ENCODE measurements at regions not wholly inside any gene's neighbourhood (a gene's known extent, or its start where the extent isn't known, plus 50 kb on each side); places are given as distances from the start of the nearest gene placed in this dataset.

DNA sequence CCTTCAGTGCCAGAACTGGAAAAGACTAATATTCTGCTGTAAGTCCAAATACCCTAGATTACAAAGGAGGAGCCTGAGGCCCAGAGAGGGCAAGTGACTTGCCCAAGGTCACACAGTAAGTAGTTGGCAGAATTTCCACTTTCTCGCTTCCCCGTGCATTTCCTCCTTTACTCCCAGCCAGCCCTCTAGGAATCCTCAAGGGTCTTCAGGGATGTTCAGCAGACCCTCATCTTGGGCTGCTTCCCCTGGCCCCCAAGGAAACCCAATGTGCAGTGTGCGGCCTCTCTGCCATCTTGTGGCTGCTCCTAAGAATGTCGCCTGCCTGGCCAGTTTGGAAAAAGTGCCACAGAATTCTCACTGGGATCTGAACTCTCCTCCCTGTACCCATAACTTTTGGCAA is 217.7 kb upstream of the LRFN2 start:
- TF ChIP-seq EZH2 (IDR thresholded peaks at IDR 0.05; ENCODE audit: borderline replicate concordance, low read length): no peak
- peak; percentile 31 to 35 for TF ChIP-seq CTCF (conservative IDR thresholded peaks at IDR 0.05 in 1 of 2, IDR thresholded peaks at IDR 0.05 in 1 of 2; ENCODE audit: extremely low read depth in 1 of 2, insufficient read depth in 1 of 2, low read depth in 1 of 2, low read length in 2 of 2)

All from mammary epithelial cell (primary cell).